ENCODE measurements at regions not wholly inside any gene's neighbourhood (a gene's known extent, or its start where the extent isn't known, plus 50 kb on each side); places are given as distances from the start of the nearest gene placed in this dataset.

DNA sequence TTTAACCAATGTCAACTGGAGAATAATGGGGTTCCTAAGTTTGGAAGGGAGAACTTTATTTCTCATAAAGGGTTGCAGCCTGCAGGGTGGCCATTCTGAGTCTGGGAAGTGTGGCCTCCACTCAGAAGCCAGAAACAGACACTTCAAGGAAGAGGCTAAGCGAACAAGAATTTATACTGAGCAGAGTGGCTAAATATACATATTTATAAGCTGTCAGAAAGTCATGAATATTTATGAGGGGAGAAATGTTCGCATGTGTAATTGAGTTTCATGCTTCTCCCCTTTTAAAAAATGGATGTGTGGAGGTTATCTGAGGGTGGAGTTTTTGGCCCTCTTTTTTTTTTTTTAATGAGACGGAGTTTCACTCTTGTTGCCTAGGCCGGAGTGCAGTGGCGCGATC lies 78.1 kb upstream of the PLAC8 start:
- H3K4me3 ChIP-seq (ENCODE audit: low read depth, low read length) = no peak overlapping the region
- in situ Hi-C loops (cut with HindIII; ENCODE audit: low sequenced_read_pairs) = no loop called here
- DNase-seq (ENCODE audit: low read depth) = no peak
- TF ChIP-seq CTCF (IDR thresholded peaks at IDR 0.05; ENCODE audit: low read depth, low read length, missing control alignments) = no peak

DNA sequence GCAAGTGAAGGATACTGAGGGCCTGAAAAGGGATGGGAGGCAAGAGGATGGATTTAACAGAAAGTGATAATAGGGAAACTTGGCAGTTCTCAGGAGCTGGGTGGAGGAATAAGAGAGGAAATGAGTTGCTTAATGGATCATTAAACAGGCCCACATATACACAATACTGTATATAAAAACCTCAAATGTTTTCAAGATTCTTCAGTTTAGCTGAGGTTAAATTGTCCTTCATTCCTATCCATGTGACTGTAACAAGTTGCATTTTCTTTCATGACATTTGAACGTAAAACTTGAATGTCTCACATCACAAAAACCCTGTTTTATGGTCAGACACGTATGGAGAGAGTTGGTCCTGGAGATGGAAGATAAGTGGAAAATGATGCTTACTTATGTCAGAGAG lies 76.5 kb upstream of the PLAC8 start:
- no peak overlapping the region for H3K4me3 ChIP-seq (ENCODE audit: low read depth, low read length)
- DNase-seq (ENCODE audit: low read depth) = peak; percentile 11
- no peak for TF ChIP-seq CTCF (IDR thresholded peaks at IDR 0.05; ENCODE audit: low read depth, low read length, missing control alignments)
- in situ Hi-C loops (cut with HindIII; ENCODE audit: low sequenced_read_pairs) = no loop called here

- TF ChIP-seq CTCF (IDR thresholded peaks at IDR 0.05; ENCODE audit: low read depth, low read length, missing control alignments) = no peak
- DNase-seq (ENCODE audit: low read depth) = no peak
- H3K4me3 ChIP-seq (ENCODE audit: low read depth, low read length) = no peak overlapping the region
- in situ Hi-C loops (cut with HindIII; ENCODE audit: low sequenced_read_pairs) = no loop called here
Observed at GRCh38 chr4:83189631-83190136, 75.2 kb upstream of the PLAC8 start.

DNA sequence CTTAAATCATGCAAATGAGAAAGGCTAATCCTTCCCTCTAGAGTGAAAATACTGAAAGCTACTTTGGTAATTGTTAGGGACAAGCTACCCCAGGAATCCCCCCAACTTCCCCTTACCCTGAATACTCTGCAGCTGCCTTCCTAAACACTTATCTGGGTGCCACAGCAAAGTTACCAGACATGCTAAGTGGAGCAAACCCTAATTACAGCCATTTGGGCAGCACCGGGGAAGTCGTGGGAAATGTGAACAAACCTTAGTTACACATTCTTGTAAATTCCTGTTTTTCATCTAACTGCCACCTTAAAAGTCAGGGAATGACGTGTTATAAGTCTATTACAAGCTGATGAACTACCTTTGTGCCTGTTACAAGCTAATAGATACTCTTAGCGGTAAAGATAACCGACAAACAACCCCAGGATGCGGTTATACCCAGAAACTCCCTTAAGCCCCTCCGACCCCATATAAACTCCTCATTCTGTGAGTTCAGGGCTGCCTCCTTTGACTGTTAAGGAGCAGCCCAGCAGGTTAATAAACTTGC lies 66.0 kb upstream of the PLAC8 start:
- no peak overlapping the region for H3K4me3 ChIP-seq (ENCODE audit: low read depth, low read length)
- no peak for DNase-seq (ENCODE audit: low read depth)
- in situ Hi-C loops (cut with HindIII; ENCODE audit: low sequenced_read_pairs) = no loop called here
- no peak for TF ChIP-seq CTCF (IDR thresholded peaks at IDR 0.05; ENCODE audit: low read depth, low read length, missing control alignments)

GRCh38 chr4:83179205-83179604 lies 64.7 kb upstream of the PLAC8 start:
- no peak for TF ChIP-seq CTCF (IDR thresholded peaks at IDR 0.05; ENCODE audit: low read depth, low read length, missing control alignments)
- in situ Hi-C loops (cut with HindIII; ENCODE audit: low sequenced_read_pairs) = no loop called here
- H3K4me3 ChIP-seq (ENCODE audit: low read depth, low read length) = no peak overlapping the region
- no peak for DNase-seq (ENCODE audit: low read depth)

GRCh38 chr4:83178029-83178428 lies 63.5 kb upstream of the PLAC8 start:
- no peak for TF ChIP-seq CTCF (IDR thresholded peaks at IDR 0.05; ENCODE audit: low read depth, low read length, missing control alignments)
- H3K4me3 ChIP-seq (ENCODE audit: low read depth, low read length) = no peak overlapping the region
- in situ Hi-C loops (cut with HindIII; ENCODE audit: low sequenced_read_pairs) = no loop called here
- no peak for DNase-seq (ENCODE audit: low read depth)

Measured in astrocyte of the cerebellum (primary cell).